ENCODE measurements at regions not wholly inside any gene's neighbourhood (a gene's known extent, or its start where the extent isn't known, plus 50 kb on each side); places are given as distances from the start of the nearest gene placed in this dataset.
A peak's percentile ranks its signal among the peaks of the same experiment; 100 is the strongest.

DNA sequence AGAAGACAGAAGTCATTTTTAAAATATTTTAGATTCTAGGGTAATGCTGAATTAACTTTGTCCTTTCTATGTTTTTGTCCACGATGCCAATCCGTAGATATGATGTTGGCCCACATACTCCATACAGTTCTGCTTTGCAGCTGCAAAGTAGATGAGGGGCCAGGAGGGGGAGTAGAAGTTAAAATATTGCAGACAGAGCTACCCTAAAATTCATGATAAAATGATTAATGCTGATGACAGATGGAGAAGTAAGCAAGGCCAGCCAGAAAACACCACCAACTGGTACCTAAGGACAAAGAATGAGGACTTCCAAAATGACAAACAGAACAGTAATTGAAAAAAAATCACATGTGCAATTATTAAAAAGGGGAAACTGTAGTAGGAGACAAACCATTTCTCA lies 756.6 kb upstream of the ARPP21 start:
- H3K27me3 ChIP-seq (ENCODE audit: insufficient read depth), result no peaks in the 10 kb centered on the region
- DNase-seq (ENCODE audit: low spot score), result peak; percentile 27
- peaks cover 12% of the 10 kb centered on the region for H3K4me1 ChIP-seq (ENCODE audit: insufficient read depth)
- H3K9me2 ChIP-seq (ENCODE audit: insufficient read depth), result no peaks in the 10 kb centered on the region
- no peak overlapping the region for H3K27ac Mint-ChIP-seq
- H3K4me2 ChIP-seq, result no peak overlapping the region
- H3K36me3 ChIP-seq (ENCODE audit: insufficient read depth), result no peaks in the 10 kb centered on the region
- no peaks in the 10 kb centered on the region for H3K79me2 ChIP-seq (replicated peaks; ENCODE audit: insufficient read depth)
- no peaks in the 10 kb centered on the region for H3K36me3 Mint-ChIP-seq (ENCODE audit: low read depth)
- no peak for TF ChIP-seq NANOG (IDR thresholded peaks at IDR 0.05; ENCODE audit: borderline replicate concordance)
- no peak for TF ChIP-seq JUNB (IDR thresholded peaks at IDR 0.05; ENCODE audit: unreplicated experiment)
- TF ChIP-seq EZH2 (IDR thresholded peaks at IDR 0.05; ENCODE audit: low read depth, unreplicated experiment), result no peak
- TF ChIP-seq, protein P1, sequence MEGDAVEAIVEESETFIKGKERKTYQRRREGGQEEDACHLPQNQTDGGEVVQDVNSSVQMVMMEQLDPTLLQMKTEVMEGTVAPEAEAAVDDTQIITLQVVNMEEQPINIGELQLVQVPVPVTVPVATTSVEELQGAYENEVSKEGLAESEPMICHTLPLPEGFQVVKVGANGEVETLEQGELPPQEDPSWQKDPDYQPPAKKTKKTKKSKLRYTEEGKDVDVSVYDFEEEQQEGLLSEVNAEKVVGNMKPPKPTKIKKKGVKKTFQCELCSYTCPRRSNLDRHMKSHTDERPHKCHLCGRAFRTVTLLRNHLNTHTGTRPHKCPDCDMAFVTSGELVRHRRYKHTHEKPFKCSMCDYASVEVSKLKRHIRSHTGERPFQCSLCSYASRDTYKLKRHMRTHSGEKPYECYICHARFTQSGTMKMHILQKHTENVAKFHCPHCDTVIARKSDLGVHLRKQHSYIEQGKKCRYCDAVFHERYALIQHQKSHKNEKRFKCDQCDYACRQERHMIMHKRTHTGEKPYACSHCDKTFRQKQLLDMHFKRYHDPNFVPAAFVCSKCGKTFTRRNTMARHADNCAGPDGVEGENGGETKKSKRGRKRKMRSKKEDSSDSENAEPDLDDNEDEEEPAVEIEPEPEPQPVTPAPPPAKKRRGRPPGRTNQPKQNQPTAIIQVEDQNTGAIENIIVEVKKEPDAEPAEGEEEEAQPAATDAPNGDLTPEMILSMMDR (conservative IDR thresholded peaks at IDR 0.05; ENCODE audit: low read depth in 2 of 2), result peak; percentile 50 to 56
- TF ChIP-seq EZH2phosphoT487 (IDR thresholded peaks at IDR 0.05; ENCODE audit: unreplicated experiment), result no peak
- TF ChIP-seq, protein P2, sequence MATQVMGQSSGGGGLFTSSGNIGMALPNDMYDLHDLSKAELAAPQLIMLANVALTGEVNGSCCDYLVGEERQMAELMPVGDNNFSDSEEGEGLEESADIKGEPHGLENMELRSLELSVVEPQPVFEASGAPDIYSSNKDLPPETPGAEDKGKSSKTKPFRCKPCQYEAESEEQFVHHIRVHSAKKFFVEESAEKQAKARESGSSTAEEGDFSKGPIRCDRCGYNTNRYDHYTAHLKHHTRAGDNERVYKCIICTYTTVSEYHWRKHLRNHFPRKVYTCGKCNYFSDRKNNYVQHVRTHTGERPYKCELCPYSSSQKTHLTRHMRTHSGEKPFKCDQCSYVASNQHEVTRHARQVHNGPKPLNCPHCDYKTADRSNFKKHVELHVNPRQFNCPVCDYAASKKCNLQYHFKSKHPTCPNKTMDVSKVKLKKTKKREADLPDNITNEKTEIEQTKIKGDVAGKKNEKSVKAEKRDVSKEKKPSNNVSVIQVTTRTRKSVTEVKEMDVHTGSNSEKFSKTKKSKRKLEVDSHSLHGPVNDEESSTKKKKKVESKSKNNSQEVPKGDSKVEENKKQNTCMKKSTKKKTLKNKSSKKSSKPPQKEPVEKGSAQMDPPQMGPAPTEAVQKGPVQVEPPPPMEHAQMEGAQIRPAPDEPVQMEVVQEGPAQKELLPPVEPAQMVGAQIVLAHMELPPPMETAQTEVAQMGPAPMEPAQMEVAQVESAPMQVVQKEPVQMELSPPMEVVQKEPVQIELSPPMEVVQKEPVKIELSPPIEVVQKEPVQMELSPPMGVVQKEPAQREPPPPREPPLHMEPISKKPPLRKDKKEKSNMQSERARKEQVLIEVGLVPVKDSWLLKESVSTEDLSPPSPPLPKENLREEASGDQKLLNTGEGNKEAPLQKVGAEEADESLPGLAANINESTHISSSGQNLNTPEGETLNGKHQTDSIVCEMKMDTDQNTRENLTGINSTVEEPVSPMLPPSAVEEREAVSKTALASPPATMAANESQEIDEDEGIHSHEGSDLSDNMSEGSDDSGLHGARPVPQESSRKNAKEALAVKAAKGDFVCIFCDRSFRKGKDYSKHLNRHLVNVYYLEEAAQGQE (IDR thresholded peaks at IDR 0.05; ENCODE audit: unreplicated experiment), result no peak
- no peak for TF ChIP-seq STAT1 (IDR thresholded peaks at IDR 0.05; ENCODE audit: unreplicated experiment)
- no peak for TF ChIP-seq ZNF331 (CRISPR knock-in tag; IDR thresholded peaks at IDR 0.05; ENCODE audit: low read depth)
- H3K4me3 ChIP-seq, result no peak overlapping the region
- H3K27ac ChIP-seq (ENCODE audit: low read depth), result no peak overlapping the region
- no peak overlapping the region for H2AFZ ChIP-seq
- no peak overlapping the region for H3K4me3 Mint-ChIP-seq
- H3K9me3 Mint-ChIP-seq, result no peaks in the 10 kb centered on the region
- H3K27me3 Mint-ChIP-seq (ENCODE audit: insufficient read depth, low read depth, poor library complexity), result no peaks in the 10 kb centered on the region
- no peaks in the 10 kb centered on the region for H3F3A ChIP-seq (replicated peaks; ENCODE audit: low read depth)
- H3K4me1 Mint-ChIP-seq, result peaks cover 15% of the 10 kb centered on the region
- peak; percentile 32; the same call in 1 of the 3 replicates for ATAC-seq
- H4K20me1 ChIP-seq (replicated peaks; ENCODE audit: insufficient read depth), result no peaks in the 10 kb centered on the region

DNA sequence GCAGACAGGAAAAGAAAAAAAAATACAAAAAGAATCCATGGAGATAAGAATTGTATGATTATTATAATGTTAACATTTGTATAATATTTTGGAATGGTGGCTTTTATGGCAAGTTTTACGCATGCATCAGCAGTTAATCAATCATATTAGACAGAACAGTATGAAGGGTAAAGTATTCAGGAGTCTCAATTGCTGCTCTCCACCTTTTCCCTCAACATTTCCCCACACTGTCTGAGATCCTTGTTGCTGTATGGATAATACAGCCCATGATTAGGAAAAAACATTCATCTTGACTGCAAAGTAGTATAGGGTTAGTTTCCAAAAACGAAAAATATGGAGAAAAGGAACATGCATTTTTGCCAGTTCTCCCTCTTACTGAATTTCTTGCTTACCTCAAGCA lies 755.3 kb upstream of the ARPP21 start:
- Histone ChIP-seq H3K27me3 (ENCODE audit: insufficient read depth) (no peaks in the 10 kb centered on the region), H2AFZ (no peak overlapping the region)
- DNase-seq (ENCODE audit: low spot score), result no peak
- TF ChIP-seq EZH2phosphoT487 (IDR thresholded peaks at IDR 0.05; ENCODE audit: unreplicated experiment) (no peak), POLR2AphosphoS5 (IDR thresholded peaks at IDR 0.05; ENCODE audit: low read depth) (no peak), NANOG (IDR thresholded peaks at IDR 0.05; ENCODE audit: borderline replicate concordance) (no peak), ZNF331 (CRISPR knock-in tag; IDR thresholded peaks at IDR 0.05; ENCODE audit: low read depth) (no peak), EZH2 (IDR thresholded peaks at IDR 0.05; ENCODE audit: low read depth, unreplicated experiment) (no peak), STAT1 (IDR thresholded peaks at IDR 0.05; ENCODE audit: unreplicated experiment) (no peak), JUNB (IDR thresholded peaks at IDR 0.05; ENCODE audit: unreplicated experiment) (no peak), CREB1 (CRISPR knock-in tag; IDR thresholded peaks at IDR 0.05; ENCODE audit: low read depth) (no peak), ZNF114 (CRISPR knock-in tag; IDR thresholded peaks at IDR 0.05) (no peak)
- TF ChIP-seq, protein P1 (conservative IDR thresholded peaks at IDR 0.05; ENCODE audit: low read depth in 2 of 2), result no peak

More for the DNA sequence above, 755.3 kb upstream of the ARPP21 start:
- H3K36me3 Mint-ChIP-seq (ENCODE audit: low read depth), result no peaks in the 10 kb centered on the region
- no peak overlapping the region for H3K4me3 Mint-ChIP-seq
- no peak overlapping the region for H3K27ac Mint-ChIP-seq
- no peaks in the 10 kb centered on the region for H3K9me3 Mint-ChIP-seq
- Histone ChIP-seq H3K4me1 (ENCODE audit: insufficient read depth) (peaks cover 12% of the 10 kb centered on the region), H3K79me2 (replicated peaks; ENCODE audit: insufficient read depth) (no peaks in the 10 kb centered on the region), H3K9me2 (ENCODE audit: insufficient read depth) (no peaks in the 10 kb centered on the region), H3K27ac (ENCODE audit: low read depth) (no peak overlapping the region), H4K20me1 (replicated peaks; ENCODE audit: insufficient read depth) (no peaks in the 10 kb centered on the region), H3K4me3 (no peak overlapping the region), H3K36me3 (ENCODE audit: insufficient read depth) (no peaks in the 10 kb centered on the region), H3F3A (replicated peaks; ENCODE audit: low read depth) (no peaks in the 10 kb centered on the region), H3K4me2 (no peak overlapping the region)
- no peak for ATAC-seq
- H3K27me3 Mint-ChIP-seq (ENCODE audit: insufficient read depth, low read depth, poor library complexity), result no peaks in the 10 kb centered on the region
- H3K4me1 Mint-ChIP-seq, result peaks cover 15% of the 10 kb centered on the region

All from GM23338 (cell line).